Mesendoderm (in vitro differentiated cells): ENCODE measurements at regions not wholly inside any gene's neighbourhood (a gene's known extent, or its start where the extent isn't known, plus 50 kb on each side); places are given as distances from the start of the nearest gene placed in this dataset. TPM values are rescaled to one million over a fixed set of nuclear protein-coding genes. Genes with fewer than 3 reads are reported as not detected.

Source experiments
- DNase-seq: peaks from one replicate; pipeline ENCODE4 v3.0.0; 2013
- H2AK5ac ChIP-seq: 2 replicates; pipeline ENCODE4 v1.6.1; 2013; ENCODE audit warnings: low read length, inconsistent platforms
- H2BK120ac ChIP-seq: 2 replicates; pipeline ENCODE4 v1.6.1; 2013; ENCODE audit warnings: low read depth, mild to moderate bottlenecking, low read length, moderate library complexity, mixed read lengths
- H2BK15ac ChIP-seq: replicated peaks from 2 replicates; pipeline ENCODE4 v1.6.1; 2013; ENCODE audit warnings: low read depth, mild to moderate bottlenecking, moderate library complexity
- H2BK5ac ChIP-seq: 2 replicates; pipeline ENCODE4 v1.6.1; 2013; ENCODE audit warnings: low read length, inconsistent platforms
- H3K18ac ChIP-seq: 2 replicates; pipeline ENCODE4 v1.6.1; 2013; ENCODE audit warnings: mild to moderate bottlenecking, low read length, mixed read lengths
- H3K23ac ChIP-seq: one replicate; pipeline ENCODE4 v1.6.1; 2013; ENCODE audit warnings: low read length
- H3K27ac ChIP-seq: 2 replicates; pipeline ENCODE4 v1.5.1; 2013; ENCODE audit warnings: low read depth, mild to moderate bottlenecking, inconsistent platforms, low read length, moderate library complexity
- H3K27me3 ChIP-seq: 2 replicates; pipeline ENCODE4 v1.6.1; 2013; ENCODE audit warnings: low read length, control low read depth, mild to moderate bottlenecking, inconsistent platforms; ENCODE audit not compliant: insufficient read depth, poor library complexity
- H3K36me3 ChIP-seq: 2 replicates; pipeline ENCODE4 v1.6.1; 2013; ENCODE audit warnings: low read length, inconsistent platforms; ENCODE audit not compliant: control insufficient read depth, insufficient read depth
- H3K4ac ChIP-seq: one replicate; pipeline ENCODE4 v1.6.1; 2013; ENCODE audit warnings: low read depth, mild to moderate bottlenecking, low read length, moderate library complexity
- H3K4me1 ChIP-seq: 2 replicates; pipeline ENCODE4 v1.6.1; 2013; ENCODE audit warnings: low read depth, low read length, inconsistent platforms; ENCODE audit not compliant: control insufficient read depth
- H3K4me2 ChIP-seq: 2 replicates; pipeline ENCODE4 v1.6.1; 2013; ENCODE audit warnings: low read length
- H3K4me3 ChIP-seq: 2 replicates; pipeline ENCODE4 v1.5.1; 2013; ENCODE audit warnings: mild to moderate bottlenecking, low read length
- H3K56ac ChIP-seq: one replicate; pipeline ENCODE4 v1.6.1; 2013; ENCODE audit warnings: low read length
- H3K79me1 ChIP-seq: 2 replicates; pipeline ENCODE4 v1.6.1; 2013; ENCODE audit warnings: low read length, inconsistent platforms
- H3K79me2 ChIP-seq: 2 replicates; pipeline ENCODE4 v1.6.1; 2013; ENCODE audit warnings: mild to moderate bottlenecking, low read length; ENCODE audit not compliant: control insufficient read depth, insufficient read depth
- H3K9ac ChIP-seq: 2 replicates; pipeline ENCODE4 v1.6.1; 2013; ENCODE audit warnings: low read length, inconsistent platforms
- H4K5ac ChIP-seq: one replicate; pipeline ENCODE4 v1.6.1; 2013; ENCODE audit warnings: low read length
- H4K8ac ChIP-seq: one replicate; pipeline ENCODE4 v1.6.1; 2013; ENCODE audit warnings: low read depth, mild to moderate bottlenecking, control low read depth, low read length, moderate library complexity
- WGBS: extraction: QIAGEN DNeasy Blood & Tissue Kit; methylation state at CpG from one replicate; pipeline ENCODE4 v1.1.7; 2013; ENCODE audit warnings: low lambda C conversion rate, missing lambda C conversion rate; ENCODE audit not compliant: insufficient coverage; ENCODE audit errors: extremely low coverage; 5-methylcytosine and 5-hydroxymethylcytosine counted together
- small RNA-seq: library from polyadenylated mRNA; stranded (forward); fragments of <200 nt; extraction: miRNeasy Mini kit (QIAGEN cat#:217004); gene quantifications from one replicate; pipeline ENCODE3, GENCODE V24; 2013; ENCODE audit not compliant: insufficient read depth

DNA sequence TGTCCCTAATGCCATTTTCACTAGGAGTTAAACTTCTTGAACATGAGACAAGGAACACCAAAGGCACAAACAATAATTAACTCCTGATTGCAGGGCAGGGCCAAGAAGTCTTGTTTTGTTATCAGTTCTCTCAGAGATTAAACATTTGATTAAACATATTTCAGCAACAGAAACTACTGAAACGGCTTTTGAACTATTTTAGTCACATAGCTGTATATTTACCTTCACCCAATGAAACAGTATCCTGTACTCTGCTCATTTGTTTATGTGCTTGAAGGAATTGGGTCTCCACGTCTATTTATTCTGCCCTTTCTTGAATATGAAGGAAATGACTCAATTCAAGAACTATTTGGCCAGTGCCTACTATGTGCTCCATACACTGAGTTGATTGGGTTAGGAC lies 51.3 kb upstream of the PTCSC3 start:
- Histone ChIP-seq H3K27ac (no peak overlapping the region), H2AK5ac (no peak overlapping the region), H3K79me1 (no peaks in the 10 kb centered on the region), H3K4me1 (no peaks in the 10 kb centered on the region), H3K79me2 (no peaks in the 10 kb centered on the region), H3K23ac (no peak overlapping the region), H3K4me2 (no peak overlapping the region), H3K4ac (no peak overlapping the region), H3K36me3 (no peaks in the 10 kb centered on the region), H2BK120ac (no peak overlapping the region), H4K8ac (no peak overlapping the region), H3K56ac (no peak overlapping the region), H2BK15ac (no peak overlapping the region), H3K9ac (no peak overlapping the region), H4K5ac (no peak overlapping the region), H2BK5ac (no peak overlapping the region), H3K18ac (no peak overlapping the region), H3K4me3 (no peak overlapping the region), H3K27me3 (no peaks in the 10 kb centered on the region)
- no peak for DNase-seq
- no CpG with 5 or more reads among the region's 2 CpGs for WGBS

DNA sequence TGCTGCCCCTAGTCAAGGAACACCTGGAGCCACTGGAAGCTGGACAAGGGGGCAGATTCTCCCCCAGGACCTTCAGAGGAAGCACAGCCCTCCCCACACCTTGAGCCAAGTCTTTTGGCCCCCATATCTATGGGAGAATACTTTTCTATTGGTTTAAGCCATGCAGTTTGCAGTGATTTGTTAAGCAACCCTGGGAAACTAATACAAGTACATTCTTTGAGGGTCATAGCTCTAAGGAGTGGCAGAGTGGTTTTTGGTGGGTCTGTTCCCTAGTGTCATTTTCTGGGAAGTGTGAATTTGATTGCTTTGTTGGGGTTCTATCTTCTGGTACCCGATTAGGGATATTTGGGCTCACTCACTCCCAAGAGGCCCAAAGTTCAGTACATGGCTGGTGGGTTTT lies 50.8 kb upstream of the PTCSC3 start:
- H3K56ac ChIP-seq: no peak overlapping the region
- no peak overlapping the region for H3K9ac ChIP-seq
- no peaks in the 10 kb centered on the region for H3K36me3 ChIP-seq
- H3K79me1 ChIP-seq: no peaks in the 10 kb centered on the region
- no peak overlapping the region for H3K18ac ChIP-seq
- H2BK5ac ChIP-seq: no peak overlapping the region
- no peak overlapping the region for H2BK15ac ChIP-seq
- no peak for DNase-seq
- H3K4ac ChIP-seq: no peak overlapping the region
- H2BK120ac ChIP-seq: no peak overlapping the region
- H3K27ac ChIP-seq: no peak overlapping the region
- H3K27me3 ChIP-seq: no peaks in the 10 kb centered on the region
- no CpG with 5 or more reads among the region's 1 CpG for WGBS
- no peaks in the 10 kb centered on the region for H3K4me1 ChIP-seq
- no peak overlapping the region for H3K23ac ChIP-seq
- no peaks in the 10 kb centered on the region for H3K79me2 ChIP-seq
- H4K8ac ChIP-seq: no peak overlapping the region
- no peak overlapping the region for H2AK5ac ChIP-seq
- H3K4me2 ChIP-seq: no peak overlapping the region
- H4K5ac ChIP-seq: no peak overlapping the region
- no peak overlapping the region for H3K4me3 ChIP-seq

Small RNA genes lying in the stretch of these regions (small RNA-seq; reads per million reads assigned to genes)
- not detected for gene RN7SKP21
